Activated B cell treated with CpG ODN at 0.5 μM for 24 hours (primary cell): ENCODE measurements at regions not wholly inside any gene's neighbourhood (a gene's known extent, or its start where the extent isn't known, plus 50 kb on each side); places are given as distances from the start of the nearest gene placed in this dataset.

ENCODE experiments used
- ATAC-seq: fragments of 200-7000 bp; cut with Tn5 transposase; one replicate; pipeline ENCODE4 v1.10.0; 2021; ENCODE audit warnings: low read depth, mild to moderate bottlenecking, moderate library complexity
- CTCF ChIA-PET: fragments of 350-600 bp; sonication (Branson Sonifier 250); formaldehyde crosslinking; loops from one replicate; lab custom pipeline; 2021; ENCODE audit warnings: antibody characterized with exemption; lab: Charles Lee
- POLR2A ChIA-PET: fragments of 350-600 bp; sonication (Branson Sonifier 250); formaldehyde crosslinking; loops from one replicate; lab custom pipeline; 2021; ENCODE audit warnings: antibody characterized with exemption; lab: Charles Lee
- DNase-seq: peaks from one replicate; pipeline ENCODE4 v3.0.0; 2022
- H3K27ac Mint-ChIP-seq: one replicate; pipeline ENCODE4 v1.8.0; 2020; ENCODE audit warnings: mixed read lengths
- H3K27me3 Mint-ChIP-seq: one replicate; pipeline ENCODE4 v1.8.0; 2021; ENCODE audit warnings: mixed read lengths
- H3K36me3 Mint-ChIP-seq: one replicate; pipeline ENCODE4 v1.8.0; 2021; ENCODE audit warnings: low read depth, mixed read lengths
- H3K4me1 Mint-ChIP-seq: one replicate; pipeline ENCODE4 v1.8.0; 2021; ENCODE audit warnings: mixed read lengths
- H3K4me3 Mint-ChIP-seq: one replicate; pipeline ENCODE4 v1.8.0; 2020; ENCODE audit warnings: mild to moderate bottlenecking, mixed read lengths
- H3K9me3 Mint-ChIP-seq: one replicate; pipeline ENCODE4 v1.8.0; 2020; ENCODE audit warnings: mixed read lengths
- CTCF ChIP-seq: fragments of 200-600 bp; IDR thresholded peaks from one replicate; pipeline ENCODE4 v1.8.0; 2022; ENCODE audit warnings: antibody characterized with exemption, mild to moderate bottlenecking
- intact Hi-C: fragments of 100-400 bp; cut with micrococcal nuclease; formaldehyde crosslinking; loops from one replicate; pipeline ENCODE4 v1.15.1; 2024

- no peaks in the 10 kb centered on the region for H3K27me3 Mint-ChIP-seq
- no peaks in the 10 kb centered on the region for H3K4me1 Mint-ChIP-seq
- POLR2A ChIA-PET, result no interaction called here
- CTCF ChIA-PET, result no interaction called here
- H3K9me3 Mint-ChIP-seq, result no peaks in the 10 kb centered on the region
- no peak for ATAC-seq
- intact Hi-C loops, result loop anchor here (10.0 kb wide), 1 partner anchor 401 kb away; no protein-coding TSS in a partner anchor
- DNase-seq, result no peak
- H3K36me3 Mint-ChIP-seq, result no peaks in the 10 kb centered on the region
- no peak for TF ChIP-seq CTCF
- H3K4me3 Mint-ChIP-seq, result no peak overlapping the region
- no peak overlapping the region for H3K27ac Mint-ChIP-seq
Measured at GRCh38 chr5:120053841-120054240, 410.3 kb upstream of the PRR16 start.

- POLR2A ChIA-PET, result no interaction called here
- no peak for TF ChIP-seq CTCF
- Mint-ChIP-seq H3K27ac (no peak overlapping the region), H3K27me3 (no peaks in the 10 kb centered on the region), H3K36me3 (no peaks in the 10 kb centered on the region), H3K4me3 (no peak overlapping the region), H3K9me3 (no peaks in the 10 kb centered on the region), H3K4me1 (no peaks in the 10 kb centered on the region)
- CTCF ChIA-PET, result no interaction called here
- intact Hi-C loops, result loop anchor here (10.0 kb wide), 1 partner anchor 399 kb away; no protein-coding TSS in a partner anchor
- ATAC-seq (no peak), DNase-seq (no peak)
Measured at GRCh38 chr5:120055858-120056257, 408.2 kb upstream of the PRR16 start.

- Mint-ChIP-seq H3K27ac (no peak overlapping the region), H3K27me3 (no peaks in the 10 kb centered on the region), H3K36me3 (no peaks in the 10 kb centered on the region), H3K4me3 (no peak overlapping the region), H3K4me1 (no peaks in the 10 kb centered on the region), H3K9me3 (no peaks in the 10 kb centered on the region)
- no peak for TF ChIP-seq CTCF
- POLR2A ChIA-PET, result no interaction called here
- intact Hi-C loops, result no loop called here
- CTCF ChIA-PET, result no interaction called here
- no peak for DNase-seq
- no peak for ATAC-seq
Measured at GRCh38 chr5:120062515-120062917, 401.6 kb upstream of the PRR16 start.

GRCh38 chr5:120072068-120072761 is 391.9 kb upstream of the PRR16 start:
- ChIA-PET POLR2A (no interaction called here), CTCF (no interaction called here)
- Mint-ChIP-seq H3K27ac (no peak overlapping the region), H3K36me3 (no peaks in the 10 kb centered on the region), H3K27me3 (no peaks in the 10 kb centered on the region), H3K9me3 (no peaks in the 10 kb centered on the region), H3K4me3 (no peak overlapping the region), H3K4me1 (no peaks in the 10 kb centered on the region)
- intact Hi-C loops, result no loop called here
- no peak for TF ChIP-seq CTCF
- no peak for ATAC-seq
- DNase-seq, result no peak

GRCh38 chr5:120073722-120074121 is 390.4 kb upstream of the PRR16 start:
- DNase-seq (no peak), ATAC-seq (no peak)
- no peaks in the 10 kb centered on the region for H3K36me3 Mint-ChIP-seq
- no peaks in the 10 kb centered on the region for H3K27me3 Mint-ChIP-seq
- CTCF ChIA-PET, result no interaction called here
- no peak for TF ChIP-seq CTCF
- H3K9me3 Mint-ChIP-seq, result no peaks in the 10 kb centered on the region
- H3K27ac Mint-ChIP-seq, result no peak overlapping the region
- no peak overlapping the region for H3K4me3 Mint-ChIP-seq
- H3K4me1 Mint-ChIP-seq, result no peaks in the 10 kb centered on the region
- intact Hi-C loops, result no loop called here
- POLR2A ChIA-PET, result no interaction called here
